Neural cell (in vitro differentiated cells): ENCODE measurements at regions not wholly inside any gene's neighbourhood (a gene's known extent, or its start where the extent isn't known, plus 50 kb on each side); places are given as distances from the start of the nearest gene placed in this dataset.
"Not testable (repeated sequence)": the region's sequence is repeated elsewhere in the genome, so short reads cannot be mapped to it uniquely, and the experiment has no call there.

Source experiments
- H2AFZ ChIP-seq: fragments of 200-600, 300-800 bp; sonication (generic), shearing (Covaris generic); 2 replicates; pipeline ENCODE4 v1.6.0; 2014; ENCODE audit warnings: low read depth, mild to moderate bottlenecking, antibody characterized with exemption, low read length, moderate library complexity
- H3F3A ChIP-seq: fragments of 200-600 bp; shearing (Covaris generic); 2 replicates; pipeline ENCODE4 v1.6.1; 2016; ENCODE audit warnings: mild to moderate bottlenecking, moderate library complexity, mixed read lengths, antibody characterized with exemption, low read length; ENCODE audit not compliant: insufficient read depth, poor library complexity, severe bottlenecking
- H3K27ac ChIP-seq: fragments of 200-600, 300-800 bp; sonication (generic), shearing (Covaris generic); 2 replicates; pipeline ENCODE4 v1.5.1; 2014; ENCODE audit warnings: mild to moderate bottlenecking, low read length, moderate library complexity
- H3K27me3 ChIP-seq: fragments of 300-800, 200-600 bp; sonication (generic), shearing (Covaris generic); 2 replicates; pipeline ENCODE4 v1.6.0; 2014; ENCODE audit warnings: mild to moderate bottlenecking, low read depth, low read length, moderate library complexity; ENCODE audit not compliant: insufficient read depth
- H3K36me3 ChIP-seq: fragments of 300-800, 200-600 bp; sonication (generic), shearing (Covaris generic); 2 replicates; pipeline ENCODE4 v1.5.1; 2014; ENCODE audit warnings: mild to moderate bottlenecking, antibody characterized with exemption, low read length, moderate library complexity; ENCODE audit not compliant: insufficient read depth
- H3K4me2 ChIP-seq: fragments of 300-800, 200-600 bp; sonication (generic), shearing (Covaris generic); 2 replicates; pipeline ENCODE4 v1.6.0; 2014; ENCODE audit warnings: mild to moderate bottlenecking, low read length
- H3K4me3 ChIP-seq: fragments of 300-800, 200-600 bp; sonication (generic), shearing (Covaris generic); 2 replicates; pipeline ENCODE4 v1.5.1; 2014; ENCODE audit warnings: mild to moderate bottlenecking, low read length, moderate library complexity
- H3K79me2 ChIP-seq: fragments of 200-600 bp; shearing (Covaris generic); replicated peaks from 2 replicates; pipeline ENCODE4 v1.6.0; 2014; ENCODE audit warnings: mild to moderate bottlenecking, low read length, moderate library complexity; ENCODE audit not compliant: insufficient read depth
- H3K9ac ChIP-seq: fragments of 300-800, 200-600 bp; sonication (generic), shearing (Covaris generic); 2 replicates; pipeline ENCODE4 v1.6.1; 2016; ENCODE audit warnings: mild to moderate bottlenecking, low read length, mixed read lengths
- H3K9me2 ChIP-seq: fragments of 200-600 bp; shearing (Covaris generic); 2 replicates; pipeline ENCODE4 v1.6.1; 2016; ENCODE audit warnings: mild to moderate bottlenecking, low read length, mixed read lengths; ENCODE audit not compliant: insufficient read depth
- H3K9me3 ChIP-seq: fragments of 200-600, 300-800 bp; sonication (generic), shearing (Covaris generic); 2 replicates; pipeline ENCODE4 v1.6.1; 2016; ENCODE audit warnings: mild to moderate bottlenecking, mixed run types, low read length, moderate library complexity, mixed read lengths
- H4K20me1 ChIP-seq: fragments of 200-600 bp; shearing (Covaris generic); 2 replicates; pipeline ENCODE4 v1.6.1; 2016; ENCODE audit warnings: mild to moderate bottlenecking, mixed run types; ENCODE audit not compliant: insufficient read depth
- EP300 ChIP-seq: fragments of 450-650 bp; conservative IDR thresholded peaks from 2 replicates; pipeline ENCODE4 v1.6.1; 2014; ENCODE audit warnings: antibody characterized with exemption, mild to moderate bottlenecking, moderate library complexity; ENCODE audit not compliant: poor library complexity, severe bottlenecking
- EZH2 ChIP-seq: fragments of 200-600, 300-800 bp; shearing (Covaris generic), sonication (generic); IDR thresholded peaks from 2 replicates; pipeline ENCODE4 v1.6.1; 2014; ENCODE audit warnings: antibody characterized with exemption, low read length, borderline replicate concordance, mild to moderate bottlenecking; ENCODE audit not compliant: insufficient read depth, poor library complexity, severe bottlenecking
- MXI1 ChIP-seq: fragments of 450-650 bp; conservative IDR thresholded peaks from 2 replicates; pipeline ENCODE4 v1.6.1; 2014; ENCODE audit warnings: antibody characterized with exemption, mild to moderate bottlenecking; ENCODE audit not compliant: poor library complexity, severe bottlenecking
- POLR2AphosphoS5 ChIP-seq: IDR thresholded peaks from 2 replicates; pipeline ENCODE4 v1.6.1; 2012
- RAD21 ChIP-seq: fragments of 450-650 bp; conservative IDR thresholded peaks from 2 replicates; pipeline ENCODE4 v1.6.1; 2014; ENCODE audit warnings: antibody characterized with exemption, mild to moderate bottlenecking, moderate library complexity
- REST ChIP-seq: IDR thresholded peaks from 2 replicates; pipeline ENCODE4 v1.6.1; 2012; ENCODE audit warnings: borderline replicate concordance
- SMC3 ChIP-seq: fragments of 450-650 bp; conservative IDR thresholded peaks from 2 replicates; pipeline ENCODE4 v1.6.1; 2014; ENCODE audit warnings: antibody characterized with exemption, mild to moderate bottlenecking, moderate library complexity; ENCODE audit not compliant: poor library complexity
- TAF1 ChIP-seq: IDR thresholded peaks from 2 replicates; pipeline ENCODE4 v1.6.1; 2012; ENCODE audit warnings: low read depth
- TF ChIP-seq, protein P1 (sequence below): fragments of 450-650 bp; IDR thresholded peaks from 2 replicates; pipeline ENCODE4 v1.5.1; 2014; ENCODE audit warnings: antibody characterized with exemption, mild to moderate bottlenecking, moderate library complexity; ENCODE audit not compliant: poor library complexity, severe bottlenecking

- no peak overlapping the region for H3K27ac ChIP-seq
- no peaks in the 10 kb centered on the region for H4K20me1 ChIP-seq
- no peaks in the 10 kb centered on the region for H3K27me3 ChIP-seq
- H3K36me3 ChIP-seq, result no peaks in the 10 kb centered on the region
- no peaks in the 10 kb centered on the region for H3K79me2 ChIP-seq
- no peaks in the 10 kb centered on the region for H3K9me3 ChIP-seq
- TF ChIP-seq, protein P1, sequence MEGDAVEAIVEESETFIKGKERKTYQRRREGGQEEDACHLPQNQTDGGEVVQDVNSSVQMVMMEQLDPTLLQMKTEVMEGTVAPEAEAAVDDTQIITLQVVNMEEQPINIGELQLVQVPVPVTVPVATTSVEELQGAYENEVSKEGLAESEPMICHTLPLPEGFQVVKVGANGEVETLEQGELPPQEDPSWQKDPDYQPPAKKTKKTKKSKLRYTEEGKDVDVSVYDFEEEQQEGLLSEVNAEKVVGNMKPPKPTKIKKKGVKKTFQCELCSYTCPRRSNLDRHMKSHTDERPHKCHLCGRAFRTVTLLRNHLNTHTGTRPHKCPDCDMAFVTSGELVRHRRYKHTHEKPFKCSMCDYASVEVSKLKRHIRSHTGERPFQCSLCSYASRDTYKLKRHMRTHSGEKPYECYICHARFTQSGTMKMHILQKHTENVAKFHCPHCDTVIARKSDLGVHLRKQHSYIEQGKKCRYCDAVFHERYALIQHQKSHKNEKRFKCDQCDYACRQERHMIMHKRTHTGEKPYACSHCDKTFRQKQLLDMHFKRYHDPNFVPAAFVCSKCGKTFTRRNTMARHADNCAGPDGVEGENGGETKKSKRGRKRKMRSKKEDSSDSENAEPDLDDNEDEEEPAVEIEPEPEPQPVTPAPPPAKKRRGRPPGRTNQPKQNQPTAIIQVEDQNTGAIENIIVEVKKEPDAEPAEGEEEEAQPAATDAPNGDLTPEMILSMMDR, result no peak
- TF ChIP-seq REST (no peak), TAF1 (no peak), MXI1 (no peak), POLR2AphosphoS5 (no peak), EZH2 (no peak), RAD21 (no peak), EP300 (no peak), SMC3 (no peak)
- no peak overlapping the region for H3K9ac ChIP-seq
- no peaks in the 10 kb centered on the region for H3K9me2 ChIP-seq
- H3K4me3 ChIP-seq, result no peak overlapping the region
- H3F3A ChIP-seq, result no peaks in the 10 kb centered on the region
- H2AFZ ChIP-seq, result no peak overlapping the region
- no peak overlapping the region for H3K4me2 ChIP-seq
Measured at GRCh38 chr19:28435551-28436271, 777.2 kb downstream of the UQCRFS1 start.

DNA sequence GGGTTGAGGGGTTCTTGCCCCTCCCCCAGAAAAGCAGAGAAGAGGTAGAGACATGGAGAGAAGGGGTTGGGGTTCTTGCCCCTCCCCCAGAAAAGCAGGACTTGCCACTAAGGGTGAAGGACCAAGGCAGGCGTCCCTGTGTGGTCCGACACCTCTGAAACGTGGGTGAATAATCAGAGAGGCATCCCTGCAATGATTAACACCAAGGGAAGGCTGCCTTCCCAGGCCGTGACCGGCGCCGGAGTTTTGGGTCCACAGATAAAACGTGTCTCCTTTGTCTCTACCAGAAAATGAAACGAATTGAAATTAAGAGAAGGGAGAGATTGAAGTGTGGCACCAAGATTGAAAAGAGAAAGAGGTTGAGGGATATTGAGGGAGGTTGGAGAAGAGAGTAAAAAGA, 778.2 kb downstream of the UQCRFS1 start:
- H2AFZ ChIP-seq, H3F3A ChIP-seq, H3K9ac ChIP-seq, H3K27me3 ChIP-seq, H3K27ac ChIP-seq, H3K9me3 ChIP-seq, H4K20me1 ChIP-seq, H3K4me2 ChIP-seq, H3K4me3 ChIP-seq, H3K79me2 ChIP-seq, H3K9me2 ChIP-seq, H3K36me3 ChIP-seq: not testable (repeated sequence)

DNA sequence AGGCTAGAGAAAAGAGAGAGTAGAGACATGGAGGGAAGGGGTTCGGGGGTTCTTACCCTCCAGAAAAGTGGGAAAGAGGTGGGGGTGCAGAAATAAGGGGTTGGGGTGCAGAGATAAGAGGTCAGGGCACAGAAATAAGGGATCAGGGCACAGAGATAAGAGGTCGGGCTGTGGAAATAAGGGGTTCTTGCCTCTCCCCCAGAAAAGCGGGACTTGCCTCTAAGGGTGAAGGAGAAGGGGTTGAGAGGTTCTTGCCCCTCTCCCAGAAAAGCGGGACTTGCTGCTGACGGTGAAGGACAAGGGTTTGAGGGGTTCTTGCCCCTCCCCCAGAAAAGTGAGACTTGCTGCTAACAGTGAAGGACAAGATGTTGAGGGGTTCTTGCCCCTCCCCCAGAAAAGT, 778.6 kb downstream of the UQCRFS1 start:
- not testable (repeated sequence) for H3K36me3 ChIP-seq, H3K27ac ChIP-seq, H3K27me3 ChIP-seq, H3K9me3 ChIP-seq, H3K9me2 ChIP-seq, H3K4me3 ChIP-seq, H2AFZ ChIP-seq, H3F3A ChIP-seq, H4K20me1 ChIP-seq, H3K79me2 ChIP-seq, H3K4me2 ChIP-seq, H3K9ac ChIP-seq

GRCh38 chr19:28433166-28433565, 779.8 kb downstream of the UQCRFS1 start:
- H3F3A ChIP-seq, H3K27me3 ChIP-seq, H3K36me3 ChIP-seq, H4K20me1 ChIP-seq, H3K27ac ChIP-seq, H3K4me2 ChIP-seq, H3K79me2 ChIP-seq, H3K9me2 ChIP-seq, H2AFZ ChIP-seq, H3K9ac ChIP-seq, H3K4me3 ChIP-seq, H3K9me3 ChIP-seq: not testable (repeated sequence)
